ENCODE measurements at regions not wholly inside any gene's neighbourhood (a gene's known extent, or its start where the extent isn't known, plus 50 kb on each side); places are given as distances from the start of the nearest gene placed in this dataset.

- no peak for FAIRE-seq
Measured at GRCh38 chrX:15931362-15931761, 76.7 kb upstream of the AP1S2 start.

GRCh38 chrX:15930585-15930984 is 76.0 kb upstream of the AP1S2 start:
- DNase-seq (ENCODE audit: extremely low spot score, insufficient read length, low read depth) (no peak), FAIRE-seq (peak; percentile 84)

More at GRCh38 chrX:15931362-15931761, 76.7 kb upstream of the AP1S2 start:
- DNase-seq (ENCODE audit: extremely low spot score, insufficient read length, low read depth) = no peak

GRCh38 chrX:15929194-15929593 is 74.6 kb upstream of the AP1S2 start:
- FAIRE-seq = no peak

GRCh38 chrX:15926622-15927021 is 72.0 kb upstream of the AP1S2 start:
- no peak for DNase-seq (ENCODE audit: extremely low spot score, insufficient read length, low read depth)
- no peak for FAIRE-seq

More at GRCh38 chrX:15929194-15929593, 74.6 kb upstream of the AP1S2 start:
- no peak for DNase-seq (ENCODE audit: extremely low spot score, insufficient read length, low read depth)

GRCh38 chrX:15918003-15918402 is 63.4 kb upstream of the AP1S2 start:
- FAIRE-seq (no peak), DNase-seq (ENCODE audit: extremely low spot score, insufficient read length, low read depth) (no peak)

GRCh38 chrX:15916704-15917084 is 62.1 kb upstream of the AP1S2 start:
- FAIRE-seq = no peak
- DNase-seq (ENCODE audit: extremely low spot score, insufficient read length, low read depth) = no peak

- DNase-seq (ENCODE audit: extremely low spot score, insufficient read length, low read depth) (no peak), FAIRE-seq (no peak)
Measured at GRCh38 chrX:15915959-15916703, 61.5 kb upstream of the AP1S2 start.

- DNase-seq (ENCODE audit: extremely low spot score, insufficient read length, low read depth) = no peak
- FAIRE-seq = no peak
Measured at GRCh38 chrX:15914486-15914885, 59.9 kb upstream of the AP1S2 start.

- DNase-seq (ENCODE audit: extremely low spot score, insufficient read length, low read depth) (no peak), FAIRE-seq (no peak)
Measured at GRCh38 chrX:15913146-15913545, 58.5 kb upstream of the AP1S2 start.

- FAIRE-seq = peak; percentile 52
- no peak for DNase-seq (ENCODE audit: extremely low spot score, insufficient read length, low read depth)
Measured at GRCh38 chrX:15911734-15912550, 57.3 kb upstream of the AP1S2 start.

- no peak for DNase-seq (ENCODE audit: extremely low spot score, insufficient read length, low read depth)
Measured at GRCh38 chrX:15909605-15910004, 55.0 kb upstream of the AP1S2 start.

GRCh38 chrX:15908603-15909290 is 54.1 kb upstream of the AP1S2 start:
- FAIRE-seq = no peak
- DNase-seq (ENCODE audit: extremely low spot score, insufficient read length, low read depth) = no peak

More at GRCh38 chrX:15909605-15910004, 55.0 kb upstream of the AP1S2 start:
- FAIRE-seq = peak; percentile 35

GRCh38 chrX:15906041-15906943 is 51.7 kb upstream of the AP1S2 start:
- no peak for FAIRE-seq
- no peak for DNase-seq (ENCODE audit: extremely low spot score, insufficient read length, low read depth)

Data from GM18507 (cell line).